ENCODE measurements at regions not wholly inside any gene's neighbourhood (a gene's known extent, or its start where the extent isn't known, plus 50 kb on each side); places are given as distances from the start of the nearest gene placed in this dataset.

DNA sequence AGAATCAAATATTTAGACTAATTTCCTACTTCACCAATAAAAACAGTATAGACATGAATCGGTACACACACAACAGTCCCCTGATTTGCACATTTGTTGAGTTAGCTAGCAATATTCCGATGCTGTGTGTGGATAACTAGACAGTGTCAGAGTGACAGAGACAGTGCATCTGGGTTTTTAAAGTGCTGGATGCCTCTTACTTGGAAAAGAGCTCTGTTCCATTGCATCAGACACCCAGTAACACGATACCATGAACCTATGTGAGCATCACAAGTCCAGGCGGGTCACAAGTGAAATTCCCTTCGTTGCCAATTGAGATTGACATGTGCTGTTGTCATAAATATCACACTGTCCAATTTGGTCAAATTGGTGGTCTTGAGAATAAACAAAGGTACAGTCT lies 82.0 kb upstream of the ESRRG start:
- DNase-seq, result no peak

DNA sequence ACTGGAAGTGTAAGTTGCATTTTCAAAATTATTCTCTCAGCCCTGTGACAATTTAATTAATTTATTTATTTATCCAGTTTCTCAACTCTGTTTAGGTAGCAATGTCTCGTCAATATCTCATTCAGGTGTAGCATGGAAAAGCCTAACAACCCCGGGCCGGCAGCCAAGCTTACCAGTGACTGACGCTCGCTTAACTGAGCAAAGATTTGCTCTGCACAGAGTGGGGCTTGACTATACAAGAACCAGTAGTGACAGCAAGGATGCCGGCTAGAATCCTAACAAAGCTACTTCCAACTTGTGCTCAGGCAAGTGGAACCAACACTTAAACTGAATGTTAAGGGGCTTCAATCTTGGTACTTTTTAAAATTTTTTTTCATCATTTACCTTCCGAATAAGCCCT lies 80.9 kb upstream of the ESRRG start:
- no peak for DNase-seq

DNA sequence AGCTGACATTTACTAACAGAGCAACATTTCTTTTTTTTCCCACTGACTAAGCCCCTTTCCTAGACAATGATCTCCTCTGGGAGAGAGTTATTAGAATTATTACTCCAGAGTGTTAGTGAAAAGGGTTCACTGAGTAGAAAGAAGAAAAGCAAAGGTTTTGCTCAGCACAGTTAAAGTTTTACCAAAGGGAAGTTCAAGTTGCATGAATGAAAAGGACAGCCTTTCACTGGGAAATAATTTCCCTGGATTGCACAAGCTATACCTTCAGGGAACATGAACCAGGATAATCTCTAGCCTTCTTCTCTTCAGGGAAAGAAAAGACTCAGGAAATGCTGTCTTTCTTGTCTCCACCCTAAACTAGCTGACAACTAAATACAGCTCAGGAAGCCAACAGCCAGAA lies 71.4 kb upstream of the ESRRG start:
- DNase-seq, result peak; percentile 14

DNA sequence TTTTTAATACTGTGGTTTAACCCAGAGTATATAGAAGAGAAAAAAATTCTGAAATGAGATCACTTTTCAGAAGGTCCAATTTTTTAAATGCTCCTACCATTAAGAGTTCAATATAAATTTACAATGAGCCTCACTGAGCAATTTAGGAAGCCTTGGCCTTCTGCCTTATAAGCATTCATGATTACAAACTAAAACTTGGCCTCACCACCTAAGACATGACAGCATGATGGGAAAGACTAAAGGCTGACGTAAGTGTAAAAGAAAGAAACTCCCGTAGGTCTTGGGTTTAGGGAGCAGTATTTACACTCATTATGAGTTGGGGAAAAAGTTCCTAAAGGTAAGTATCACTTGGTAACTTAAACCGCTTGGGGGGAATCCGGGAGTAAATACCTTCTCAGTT lies 70.7 kb upstream of the ESRRG start:
- DNase-seq, result no peak

DNA sequence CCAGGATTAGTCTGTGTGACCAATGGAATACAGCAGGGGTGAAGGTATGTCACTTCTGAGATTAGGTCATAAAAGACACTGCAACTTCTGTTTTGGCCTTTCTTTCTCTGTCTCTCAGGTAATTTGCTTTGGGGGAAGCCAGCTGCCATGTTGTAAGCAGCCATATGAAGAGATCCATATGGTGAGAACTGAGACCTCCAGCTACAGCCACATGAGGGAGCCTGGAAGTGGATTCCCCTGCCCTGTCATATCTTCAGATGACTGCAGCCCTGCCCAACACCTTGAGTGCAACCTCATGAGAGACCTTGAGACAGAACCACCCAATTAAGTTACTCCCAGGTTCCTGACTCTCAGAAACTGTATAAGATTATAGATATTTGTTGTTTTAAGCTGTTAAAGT lies 70.1 kb upstream of the ESRRG start:
- no peak for DNase-seq

DNA sequence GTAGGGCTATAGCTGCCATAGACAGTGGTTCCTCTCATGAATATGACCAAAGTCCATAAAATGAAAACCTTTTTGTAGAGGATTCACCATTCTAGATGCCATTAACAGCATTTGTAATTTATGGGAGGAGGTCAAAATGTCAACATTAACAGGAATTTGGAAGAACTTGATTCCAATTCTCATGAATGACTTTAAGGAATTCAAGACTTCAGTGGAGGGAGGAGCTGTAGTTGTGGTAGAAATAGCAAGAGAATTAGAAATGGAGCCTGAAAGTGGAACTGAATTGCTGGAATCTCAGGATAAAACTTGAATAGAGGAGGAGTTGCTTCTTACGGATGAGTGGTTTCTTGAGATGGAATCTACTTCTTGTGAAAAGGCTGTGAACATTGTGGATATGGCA lies 65.4 kb upstream of the ESRRG start:
- no peak for DNase-seq

DNA sequence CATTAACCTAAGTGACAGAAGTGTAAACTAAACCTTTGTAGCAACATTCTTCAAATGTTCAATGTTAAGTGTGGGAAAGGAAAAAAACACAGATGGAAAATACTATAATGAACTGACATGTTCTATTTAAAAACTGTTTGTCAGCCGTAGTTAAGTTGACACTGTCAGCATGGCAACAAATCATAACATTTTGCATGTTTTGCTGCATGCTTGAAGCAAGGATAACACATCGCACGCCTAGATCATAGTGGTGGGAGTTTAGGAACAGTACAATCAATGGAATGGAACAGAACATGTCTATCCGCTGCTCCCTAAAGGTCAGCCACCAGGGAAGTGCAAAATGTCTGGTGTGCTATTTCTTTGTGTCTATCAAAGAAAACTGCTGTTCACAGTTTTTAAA lies 62.5 kb upstream of the ESRRG start:
- no peak for DNase-seq

DNA sequence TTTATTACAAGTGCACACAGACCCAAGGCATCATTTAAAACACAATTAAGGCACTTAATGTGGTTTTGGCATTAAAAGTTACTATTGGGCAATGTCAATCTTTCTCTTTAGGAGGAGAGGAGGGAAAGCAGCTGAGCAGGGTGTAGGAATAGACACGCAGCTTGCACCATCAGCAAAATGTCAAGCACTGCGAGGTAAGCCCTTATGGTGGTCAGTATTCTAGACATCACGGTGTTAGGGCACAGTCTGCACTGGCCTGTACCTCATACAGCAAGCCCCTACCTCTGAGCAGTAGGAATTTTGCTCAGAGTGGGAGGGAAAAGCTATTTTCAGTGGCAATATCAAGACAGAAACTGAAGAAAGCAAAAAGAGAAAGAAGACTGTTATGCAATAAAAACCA lies 62.0 kb upstream of the ESRRG start:
- no peak for DNase-seq

DNA sequence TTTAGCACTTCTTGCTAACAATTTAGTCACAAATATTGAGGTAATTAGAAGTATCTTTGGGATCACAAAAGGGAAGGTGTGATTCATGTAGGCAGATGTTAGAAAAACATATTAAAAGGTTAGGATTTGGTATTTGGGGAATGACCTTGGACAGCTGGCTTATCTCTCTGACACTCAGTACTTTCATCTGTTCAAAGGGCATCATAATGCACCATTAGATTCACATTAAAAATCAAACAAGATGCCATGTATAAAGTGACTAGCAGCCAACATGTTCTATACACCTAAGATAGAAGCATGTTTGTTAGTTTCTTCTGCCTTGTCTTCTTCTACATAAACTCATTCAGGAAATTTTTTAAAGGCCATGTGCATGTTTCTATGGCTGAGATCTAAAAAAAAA lies 56.5 kb upstream of the ESRRG start:
- DNase-seq, result no peak

DNA sequence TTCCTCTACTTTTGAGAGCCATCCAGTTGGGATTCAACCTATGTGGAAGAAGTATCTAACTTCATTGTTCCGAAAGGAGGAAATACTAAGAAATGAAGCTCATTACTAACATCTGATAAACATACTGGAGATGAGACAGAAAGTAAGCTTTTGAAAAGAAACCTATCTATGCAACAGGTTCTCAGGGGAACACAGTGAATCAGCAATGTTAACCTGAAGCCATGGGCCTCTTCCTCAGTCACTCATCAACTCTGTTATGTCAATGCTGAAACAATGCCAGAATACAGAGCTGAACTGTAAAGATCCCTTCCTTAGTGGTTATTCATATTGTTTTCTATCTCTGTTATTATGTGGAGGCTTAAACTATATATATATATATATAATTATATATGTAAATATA lies 55.5 kb upstream of the ESRRG start:
- DNase-seq, result no peak

DNA sequence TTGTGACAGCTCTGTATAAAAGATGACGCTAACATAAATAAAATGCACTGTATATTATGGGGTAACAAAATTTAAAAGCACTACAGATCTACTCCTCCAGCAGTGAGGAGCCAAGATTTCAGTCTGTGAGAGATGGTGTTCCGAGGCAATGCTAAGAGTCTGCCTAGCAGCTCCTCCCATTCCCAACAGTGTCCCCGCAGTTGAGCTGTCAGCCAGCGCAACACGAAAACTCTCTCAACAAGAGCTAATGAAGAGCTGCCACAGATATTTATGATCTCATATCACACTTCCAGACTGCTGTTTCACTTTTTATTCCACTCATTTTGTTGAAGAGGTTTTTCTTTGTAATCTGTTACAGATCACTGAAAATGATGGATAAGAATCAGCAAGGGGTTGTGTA lies 53.9 kb upstream of the ESRRG start:
- no peak for DNase-seq
